ENCODE measurements at regions not wholly inside any gene's neighbourhood (a gene's known extent, or its start where the extent isn't known, plus 50 kb on each side); places are given as distances from the start of the nearest gene placed in this dataset.
A peak's percentile ranks its signal among the peaks of the same experiment; 100 is the strongest.

- no peak for DNase-seq
- Histone ChIP-seq H3K4me1 (ENCODE audit: insufficient read depth, low read length) (no peaks in the 10 kb centered on the region), H3K4me3 (ENCODE audit: low read length in 2 of 2) (no peak overlapping the region), H3K27ac (ENCODE audit: low read depth, low read length) (no peak overlapping the region), H3K9me3 (ENCODE audit: control insufficient read depth in 1 of 2, low read length in 2 of 2) (no peaks in the 10 kb centered on the region), H3K36me3 (ENCODE audit: insufficient read depth, low read length) (no peaks in the 10 kb centered on the region), H3K27me3 (ENCODE audit: insufficient read depth, low read length) (no peaks in the 10 kb centered on the region)
- H3K4me3 Mint-ChIP-seq: no peak overlapping the region
- peaks cover 0 to 13% (median 4%) of the 10 kb centered on the region in 8 donors for H3K9me3 Mint-ChIP-seq
- ChIA-PET CTCF (ENCODE audit: partially characterized antibody) (no interaction called here), POLR2A (ENCODE audit: partially characterized antibody) (no interaction called here)
- H3K27me3 Mint-ChIP-seq: peaks cover 0 to 2% of the 10 kb centered on the region in 2 donors
- no peaks in the 10 kb centered on the region for H3K4me1 Mint-ChIP-seq
- H3K36me3 Mint-ChIP-seq: no peaks in the 10 kb centered on the region
- intact Hi-C loops (cut with micrococcal nuclease): no loop called here
- H3K27ac Mint-ChIP-seq: no peak overlapping the region
Measured at GRCh38 chr20:39468703-39469102, 506.6 kb downstream of the DHX35 start.

- no peaks in the 10 kb centered on the region for H3K36me3 Mint-ChIP-seq
- Histone ChIP-seq H3K36me3 (ENCODE audit: insufficient read depth, low read length) (no peaks in the 10 kb centered on the region), H3K4me1 (ENCODE audit: insufficient read depth, low read length) (no peaks in the 10 kb centered on the region), H3K27ac (ENCODE audit: low read depth, low read length) (no peak overlapping the region), H3K9me3 (ENCODE audit: control insufficient read depth in 1 of 2, low read length in 2 of 2) (no peaks in the 10 kb centered on the region), H3K27me3 (ENCODE audit: insufficient read depth, low read length) (no peaks in the 10 kb centered on the region), H3K4me3 (ENCODE audit: low read length in 2 of 2) (no peak overlapping the region)
- peaks cover 1 to 4% of the 10 kb centered on the region in 2 donors for H3K27me3 Mint-ChIP-seq
- DNase-seq: no peak
- peaks cover 0 to 2% (median 0%) of the 10 kb centered on the region in 8 donors for H3K9me3 Mint-ChIP-seq
- no peak overlapping the region for H3K4me3 Mint-ChIP-seq
- H3K4me1 Mint-ChIP-seq: no peaks in the 10 kb centered on the region
- ChIA-PET CTCF (ENCODE audit: partially characterized antibody) (no interaction called here), POLR2A (ENCODE audit: partially characterized antibody) (no interaction called here)
- H3K27ac Mint-ChIP-seq: no peak overlapping the region
- intact Hi-C loops (cut with micrococcal nuclease): no loop called here
Measured at GRCh38 chr20:39464238-39464637, 502.1 kb downstream of the DHX35 start.

- POLR2A ChIA-PET (ENCODE audit: partially characterized antibody): no interaction called here
Measured at GRCh38 chr20:39462416-39462945, 500.3 kb downstream of the DHX35 start.

GRCh38 chr20:39458452-39458851 is 496.3 kb downstream of the DHX35 start:
- DNase-seq: no peak
- no peak overlapping the region for H3K27ac Mint-ChIP-seq
- no peaks in the 10 kb centered on the region for H3K36me3 Mint-ChIP-seq
- intact Hi-C loops (cut with micrococcal nuclease): no loop called here
- H3K4me1 Mint-ChIP-seq: no peaks in the 10 kb centered on the region
- Histone ChIP-seq H3K4me1 (ENCODE audit: insufficient read depth, low read length) (no peaks in the 10 kb centered on the region), H3K36me3 (ENCODE audit: insufficient read depth, low read length) (no peaks in the 10 kb centered on the region), H3K27me3 (ENCODE audit: insufficient read depth, low read length) (no peaks in the 10 kb centered on the region), H3K4me3 (ENCODE audit: low read length in 2 of 2) (no peak overlapping the region), H3K27ac (ENCODE audit: low read depth, low read length) (no peak overlapping the region), H3K9me3 (ENCODE audit: control insufficient read depth in 1 of 2, low read length in 2 of 2) (no peaks in the 10 kb centered on the region)
- CTCF ChIA-PET (ENCODE audit: partially characterized antibody): no interaction called here
- peaks cover 0 to 8% (median 0%) of the 10 kb centered on the region in 8 donors for H3K9me3 Mint-ChIP-seq
- POLR2A ChIA-PET (ENCODE audit: partially characterized antibody): no interaction called here
- H3K4me3 Mint-ChIP-seq: no peak overlapping the region
- H3K27me3 Mint-ChIP-seq: peaks cover 1 to 11% of the 10 kb centered on the region in 2 donors

More at GRCh38 chr20:39462416-39462945, 500.3 kb downstream of the DHX35 start:
- Histone ChIP-seq H3K27me3 (ENCODE audit: insufficient read depth, low read length) (no peaks in the 10 kb centered on the region), H3K9me3 (ENCODE audit: control insufficient read depth in 1 of 2, low read length in 2 of 2) (no peaks in the 10 kb centered on the region), H3K36me3 (ENCODE audit: insufficient read depth, low read length) (no peaks in the 10 kb centered on the region), H3K27ac (ENCODE audit: low read depth, low read length) (no peak overlapping the region), H3K4me1 (ENCODE audit: insufficient read depth, low read length) (no peaks in the 10 kb centered on the region), H3K4me3 (ENCODE audit: low read length in 2 of 2) (no peak overlapping the region)
- intact Hi-C loops (cut with micrococcal nuclease): no loop called here
- no peak overlapping the region for H3K4me3 Mint-ChIP-seq
- DNase-seq: no peak
- CTCF ChIA-PET (ENCODE audit: partially characterized antibody): no interaction called here
- peaks cover 0 to 4% (median 0%) of the 10 kb centered on the region in 8 donors for H3K9me3 Mint-ChIP-seq
- no peak overlapping the region for H3K27ac Mint-ChIP-seq
- H3K4me1 Mint-ChIP-seq: no peaks in the 10 kb centered on the region
- peaks cover 1 to 10% of the 10 kb centered on the region in 2 donors for H3K27me3 Mint-ChIP-seq
- no peaks in the 10 kb centered on the region for H3K36me3 Mint-ChIP-seq

GRCh38 chr20:39453890-39454289 is 491.7 kb downstream of the DHX35 start:
- H3K36me3 ChIP-seq (ENCODE audit: insufficient read depth, low read length): no peaks in the 10 kb centered on the region
- no peaks in the 10 kb centered on the region for H3K9me3 ChIP-seq (ENCODE audit: control insufficient read depth in 1 of 2, low read length in 2 of 2)
- ChIA-PET POLR2A (ENCODE audit: partially characterized antibody) (no interaction called here), CTCF (ENCODE audit: partially characterized antibody) (no interaction called here)
- H3K4me3 Mint-ChIP-seq: peak overlapping the region in 1 of 8 donors; percentile 62
- H3K27me3 Mint-ChIP-seq: peaks cover 0 to 7% of the 10 kb centered on the region in 2 donors
- peaks cover 0 to 13% (median 0%) of the 10 kb centered on the region in 8 donors for H3K9me3 Mint-ChIP-seq
- no peak overlapping the region for H3K4me3 ChIP-seq (ENCODE audit: low read length in 2 of 2)
- H3K27me3 ChIP-seq (ENCODE audit: insufficient read depth, low read length): no peaks in the 10 kb centered on the region
- intact Hi-C loops (cut with micrococcal nuclease): no loop called here
- H3K36me3 Mint-ChIP-seq: no peaks in the 10 kb centered on the region
- no peaks in the 10 kb centered on the region for H3K4me1 Mint-ChIP-seq
- H3K27ac ChIP-seq (ENCODE audit: low read depth, low read length): no peak overlapping the region
- DNase-seq: no peak
- H3K27ac Mint-ChIP-seq: no peak overlapping the region
- H3K4me1 ChIP-seq (ENCODE audit: insufficient read depth, low read length): no peaks in the 10 kb centered on the region

GRCh38 chr20:39452583-39453340 is 490.6 kb downstream of the DHX35 start:
- H3K4me1 ChIP-seq (ENCODE audit: insufficient read depth, low read length): no peaks in the 10 kb centered on the region
- H3K9me3 ChIP-seq (ENCODE audit: control insufficient read depth in 1 of 2, low read length in 2 of 2): no peaks in the 10 kb centered on the region
- DNase-seq: no peak
- H3K4me3 ChIP-seq (ENCODE audit: low read length in 2 of 2): no peak overlapping the region
- H3K27ac ChIP-seq (ENCODE audit: low read depth, low read length): no peak overlapping the region
- H3K36me3 Mint-ChIP-seq: no peaks in the 10 kb centered on the region
- no peaks in the 10 kb centered on the region for H3K36me3 ChIP-seq (ENCODE audit: insufficient read depth, low read length)
- intact Hi-C loops (cut with micrococcal nuclease): no loop called here
- peaks cover 0 to 3% of the 10 kb centered on the region in 2 donors for H3K27me3 Mint-ChIP-seq
- H3K4me1 Mint-ChIP-seq: no peaks in the 10 kb centered on the region
- H3K4me3 Mint-ChIP-seq: no peak overlapping the region
- peaks cover 0 to 11% (median 0%) of the 10 kb centered on the region in 8 donors for H3K9me3 Mint-ChIP-seq
- no peak overlapping the region for H3K27ac Mint-ChIP-seq
- H3K27me3 ChIP-seq (ENCODE audit: insufficient read depth, low read length): no peaks in the 10 kb centered on the region
- POLR2A ChIA-PET (ENCODE audit: partially characterized antibody): no interaction called here
- CTCF ChIA-PET (ENCODE audit: partially characterized antibody): no interaction called here

GRCh38 chr20:39451386-39451785 is 489.2 kb downstream of the DHX35 start:
- Mint-ChIP-seq H3K36me3 (no peaks in the 10 kb centered on the region), H3K4me3 (no peak overlapping the region), H3K27ac (no peak overlapping the region), H3K4me1 (no peaks in the 10 kb centered on the region), H3K27me3 (peaks cover 0 to 4% of the 10 kb centered on the region in 2 donors), H3K9me3 (peaks cover 0 to 11% (median 0%) of the 10 kb centered on the region in 8 donors)
- ChIA-PET POLR2A (ENCODE audit: partially characterized antibody) (no interaction called here), CTCF (ENCODE audit: partially characterized antibody) (no interaction called here)
- Histone ChIP-seq H3K27ac (ENCODE audit: low read depth, low read length) (no peak overlapping the region), H3K36me3 (ENCODE audit: insufficient read depth, low read length) (no peaks in the 10 kb centered on the region), H3K27me3 (ENCODE audit: insufficient read depth, low read length) (no peaks in the 10 kb centered on the region), H3K4me1 (ENCODE audit: insufficient read depth, low read length) (no peaks in the 10 kb centered on the region), H3K4me3 (ENCODE audit: low read length in 2 of 2) (no peak overlapping the region), H3K9me3 (ENCODE audit: control insufficient read depth in 1 of 2, low read length in 2 of 2) (no peaks in the 10 kb centered on the region)
- intact Hi-C loops (cut with micrococcal nuclease): no loop called here
- no peak for DNase-seq
